NCI-H1930 (cell line): ENCODE measurements at regions not wholly inside any gene's neighbourhood (a gene's known extent, or its start where the extent isn't known, plus 50 kb on each side); places are given as distances from the start of the nearest gene placed in this dataset.

ENCODE experiments used
- DNase-seq, 2 experiments: peaks; one replicate each; lab custom pipeline; 2025; lab: John Stamatoyannopoulos, UW

GRCh38 chr9:105146677-105147076, 97.8 kb upstream of the SLC44A1 start:
- DNase-seq: no peak

GRCh38 chr9:105147110-105147871, 97.2 kb upstream of the SLC44A1 start:
- DNase-seq: no peak

- DNase-seq: no peak
These were observed 96.0 kb upstream of the SLC44A1 start for GRCh38 chr9:105148328-105149006.

GRCh38 chr9:105150991-105151685, 93.3 kb upstream of the SLC44A1 start:
- no peak for DNase-seq

GRCh38 chr9:105151686-105151995, 92.8 kb upstream of the SLC44A1 start:
- no peak for DNase-seq

GRCh38 chr9:105154723-105155191, 89.7 kb upstream of the SLC44A1 start:
- no peak for DNase-seq

GRCh38 chr9:105157171-105157583, 87.3 kb upstream of the SLC44A1 start:
- DNase-seq: peak in 1 of 2 experiments; percentile 14

- no peak for DNase-seq
These were observed 86.4 kb upstream of the SLC44A1 start for GRCh38 chr9:105158020-105158419.

GRCh38 chr9:105158898-105159297, 85.6 kb upstream of the SLC44A1 start:
- DNase-seq: no peak

- no peak for DNase-seq
These were observed 75.6 kb upstream of the SLC44A1 start for GRCh38 chr9:105168870-105169319.

GRCh38 chr9:105171076-105171475, 73.4 kb upstream of the SLC44A1 start:
- DNase-seq: no peak

GRCh38 chr9:105171589-105171988, 72.9 kb upstream of the SLC44A1 start:
- no peak for DNase-seq

- no peak for DNase-seq
These were observed 72.0 kb upstream of the SLC44A1 start for GRCh38 chr9:105172436-105172835.

- DNase-seq: no peak
These were observed 71.1 kb upstream of the SLC44A1 start for GRCh38 chr9:105173306-105173705.

- DNase-seq: no peak
These were observed 70.6 kb upstream of the SLC44A1 start for GRCh38 chr9:105173826-105174225.

- no peak for DNase-seq
These were observed 68.3 kb upstream of the SLC44A1 start for GRCh38 chr9:105176194-105176593.

- DNase-seq: no peak
These were observed 66.4 kb upstream of the SLC44A1 start for GRCh38 chr9:105178076-105178475.

- no peak for DNase-seq
These were observed 56.7 kb upstream of the SLC44A1 start for GRCh38 chr9:105187781-105188180.

- DNase-seq: no peak
These were observed 55.7 kb upstream of the SLC44A1 start for GRCh38 chr9:105188746-105189145.

GRCh38 chr9:105191508-105192121, 52.8 kb upstream of the SLC44A1 start:
- DNase-seq: no peak

- no peak for DNase-seq
These were observed 50.9 kb upstream of the SLC44A1 start for GRCh38 chr9:105193560-105193959.

- no peak for DNase-seq
These were observed 50.2 kb upstream of the SLC44A1 start for GRCh38 chr9:105194234-105194633.
